ENCODE measurements at regions not wholly inside any gene's neighbourhood (a gene's known extent, or its start where the extent isn't known, plus 50 kb on each side); places are given as distances from the start of the nearest gene placed in this dataset.

- DNase-seq (ENCODE audit: low read depth in 1 of 2, low spot score in 1 of 2): no peak
- Histone ChIP-seq H3K4me3 (replicated peaks; ENCODE audit: insufficient read depth, low read length) (no peak overlapping the region), H3K27me3 (ENCODE audit: insufficient read depth, poor library complexity, severe bottlenecking) (no peaks in the 10 kb centered on the region), H3K27ac (replicated peaks) (no peak overlapping the region)
- TF ChIP-seq GABPA (IDR thresholded peaks at IDR 0.05; ENCODE audit: low read depth) (no peak), POLR2AphosphoS5 (IDR thresholded peaks at IDR 0.05; ENCODE audit: low read depth) (no peak), REST (IDR thresholded peaks at IDR 0.05; ENCODE audit: insufficient replicate concordance, low read depth) (no peak)
These were observed 682.2 kb upstream of the RAG2 start for GRCh38 chr11:37280200-37280599.

- no peak overlapping the region for H3K27ac ChIP-seq (replicated peaks)
- no peak overlapping the region for H3K4me3 ChIP-seq (replicated peaks; ENCODE audit: insufficient read depth, low read length)
- DNase-seq (ENCODE audit: low read depth in 1 of 2, low spot score in 1 of 2): no peak
- TF ChIP-seq GABPA (IDR thresholded peaks at IDR 0.05; ENCODE audit: low read depth) (no peak), POLR2AphosphoS5 (IDR thresholded peaks at IDR 0.05; ENCODE audit: low read depth) (no peak), CTCF (IDR thresholded peaks at IDR 0.05; ENCODE audit: insufficient read depth, low read length) (no peak), REST (IDR thresholded peaks at IDR 0.05; ENCODE audit: insufficient replicate concordance, low read depth) (no peak), SPI1 (IDR thresholded peaks at IDR 0.05; ENCODE audit: borderline replicate concordance, low read depth) (no peak)
- H3K27me3 ChIP-seq (ENCODE audit: insufficient read depth, poor library complexity, severe bottlenecking): no peaks in the 10 kb centered on the region
These were observed 679.9 kb upstream of the RAG2 start for GRCh38 chr11:37277896-37278465.

GRCh38 chr11:37264783-37265182 is 666.7 kb upstream of the RAG2 start:
- DNase-seq (ENCODE audit: low read depth in 1 of 2, low spot score in 1 of 2): no peak
- no peak for TF ChIP-seq GABPA (IDR thresholded peaks at IDR 0.05; ENCODE audit: low read depth)
- TF ChIP-seq POLR2AphosphoS5 (IDR thresholded peaks at IDR 0.05; ENCODE audit: low read depth): no peak
- no peak for TF ChIP-seq SPI1 (IDR thresholded peaks at IDR 0.05; ENCODE audit: borderline replicate concordance, low read depth)
- no peak for TF ChIP-seq CTCF (IDR thresholded peaks at IDR 0.05; ENCODE audit: insufficient read depth, low read length)
- TF ChIP-seq REST (IDR thresholded peaks at IDR 0.05; ENCODE audit: insufficient replicate concordance, low read depth): no peak
- no peak overlapping the region for H3K27ac ChIP-seq (replicated peaks)
- no peak overlapping the region for H3K4me3 ChIP-seq (replicated peaks; ENCODE audit: insufficient read depth, low read length)
- no peaks in the 10 kb centered on the region for H3K27me3 ChIP-seq (ENCODE audit: insufficient read depth, poor library complexity, severe bottlenecking)

Data from HL-60 (cell line).